HFFc6 (cell line): ENCODE measurements at regions not wholly inside any gene's neighbourhood (a gene's known extent, or its start where the extent isn't known, plus 50 kb on each side); places are given as distances from the start of the nearest gene placed in this dataset.

Experiments used
- DNase-seq: peaks from one replicate; pipeline ENCODE4 v3.0.0-alpha.2; 2018
- H3K27ac Mint-ChIP-seq: 2 replicates; pipeline ENCODE4 v1.8.0; 2020; ENCODE audit warnings: mild to moderate bottlenecking, mixed read lengths
- H3K27me3 Mint-ChIP-seq: 2 replicates; pipeline ENCODE4 v1.8.0; 2021; ENCODE audit warnings: mild to moderate bottlenecking, moderate library complexity, mixed read lengths; ENCODE audit not compliant: insufficient read depth
- H3K36me3 Mint-ChIP-seq: 2 replicates; pipeline ENCODE4 v1.8.0; 2021; ENCODE audit warnings: low read depth, mixed read lengths
- H3K4me1 Mint-ChIP-seq: 2 replicates; pipeline ENCODE4 v1.8.0; 2020; ENCODE audit warnings: low read depth, mixed read lengths
- H3K4me3 Mint-ChIP-seq: 2 replicates; pipeline ENCODE4 v1.8.0; 2020; ENCODE audit warnings: mild to moderate bottlenecking, moderate library complexity, mixed read lengths
- H3K9me3 Mint-ChIP-seq: 2 replicates; pipeline ENCODE4 v1.8.0; 2020; ENCODE audit warnings: mild to moderate bottlenecking, mixed read lengths
- CTCF ChIP-seq: fragments of 200-600 bp; sonication (generic); IDR thresholded peaks from 2 replicates; pipeline ENCODE4 v1.5.0; 2021; ENCODE audit warnings: antibody characterized with exemption, mild to moderate bottlenecking

GRCh38 chr2:96438589-96438988 lies 66.6 kb downstream of the NEURL3 start:
- Mint-ChIP-seq H3K27ac (no peak overlapping the region), H3K4me3 (no peak overlapping the region), H3K27me3 (peaks cover 32% of the 10 kb centered on the region), H3K4me1 (no peaks in the 10 kb centered on the region), H3K36me3 (0 out of 2 replicates have a peak, but pooled peaks cover 5% of the 10 kb centered on the region), H3K9me3 (peaks cover 11% of the 10 kb centered on the region)
- no peak for TF ChIP-seq CTCF
- no peak for DNase-seq

- Mint-ChIP-seq H3K36me3 (0 out of 2 replicates have a peak, but pooled peaks cover 5% of the 10 kb centered on the region), H3K9me3 (peaks cover 7% of the 10 kb centered on the region), H3K27ac (no peak overlapping the region), H3K27me3 (peaks cover 32% of the 10 kb centered on the region), H3K4me3 (no peak overlapping the region), H3K4me1 (no peaks in the 10 kb centered on the region)
- DNase-seq = no peak
- TF ChIP-seq CTCF = no peak
Measured at GRCh38 chr2:96437512-96437911, 67.6 kb downstream of the NEURL3 start.

GRCh38 chr2:96436961-96437360 lies 68.2 kb downstream of the NEURL3 start:
- DNase-seq = no peak

GRCh38 chr2:96436416-96436815 lies 68.7 kb downstream of the NEURL3 start:
- no peak overlapping the region for H3K4me3 Mint-ChIP-seq
- peaks cover 32% of the 10 kb centered on the region for H3K27me3 Mint-ChIP-seq
- TF ChIP-seq CTCF = no peak
- DNase-seq = no peak
- no peaks in the 10 kb centered on the region for H3K4me1 Mint-ChIP-seq
- H3K9me3 Mint-ChIP-seq = peaks cover 7% of the 10 kb centered on the region
- no peak overlapping the region for H3K27ac Mint-ChIP-seq
- 0 out of 2 replicates have a peak, but pooled peaks cover 5% of the 10 kb centered on the region for H3K36me3 Mint-ChIP-seq

More at GRCh38 chr2:96436961-96437360, 68.2 kb downstream of the NEURL3 start:
- no peaks in the 10 kb centered on the region for H3K4me1 Mint-ChIP-seq
- no peak for TF ChIP-seq CTCF
- H3K9me3 Mint-ChIP-seq = peaks cover 7% of the 10 kb centered on the region
- H3K4me3 Mint-ChIP-seq = no peak overlapping the region
- H3K27me3 Mint-ChIP-seq = peaks cover 32% of the 10 kb centered on the region
- no peak overlapping the region for H3K27ac Mint-ChIP-seq
- 0 out of 2 replicates have a peak, but pooled peaks cover 5% of the 10 kb centered on the region for H3K36me3 Mint-ChIP-seq

- no peak overlapping the region for H3K4me3 Mint-ChIP-seq
- peaks cover 9% of the 10 kb centered on the region for H3K4me1 Mint-ChIP-seq
- H3K27me3 Mint-ChIP-seq = peaks cover 37% of the 10 kb centered on the region
- no peak overlapping the region for H3K27ac Mint-ChIP-seq
- no peak for TF ChIP-seq CTCF
- H3K9me3 Mint-ChIP-seq = peaks cover 7% of the 10 kb centered on the region; the same call in 1 of the 2 replicates
- peaks cover 10% of the 10 kb centered on the region; the same call in 1 of the 2 replicates for H3K36me3 Mint-ChIP-seq
- no peak for DNase-seq
Measured at GRCh38 chr2:96431319-96431718, 73.8 kb downstream of the NEURL3 start.
